CD8-positive, alpha-beta memory T cell (primary cell): ENCODE measurements at regions not wholly inside any gene's neighbourhood (a gene's known extent, or its start where the extent isn't known, plus 50 kb on each side); places are given as distances from the start of the nearest gene placed in this dataset.

Experiments
- CTCF ChIA-PET: fragments of 350-600 bp; sonication (Branson Sonifier 250); formaldehyde crosslinking; loops from one replicate; lab custom pipeline; 2021; ENCODE audit warnings: antibody characterized with exemption; lab: Charles Lee
- POLR2A ChIA-PET: fragments of 350-600 bp; sonication (Branson Sonifier 250); formaldehyde crosslinking; loops from one replicate; lab custom pipeline; 2021; ENCODE audit warnings: antibody characterized with exemption; lab: Charles Lee
- DNase-seq, 5 donors: peaks; one replicate each; pipeline versions ENCODE4 v3.0.0 to v3.0.0-alpha.2; 2020 to 2022; ENCODE audit warnings: mixed read lengths in 1 of 5
- H3K27ac ChIP-seq: one replicate; pipeline ENCODE4 v1.7.0; 2013; ENCODE audit warnings: low read depth, mild to moderate bottlenecking, low read length, moderate library complexity
- H3K27me3 ChIP-seq: 2 replicates; pipeline ENCODE4 v1.7.0; 2013; ENCODE audit warnings: low read length, mild to moderate bottlenecking; ENCODE audit not compliant: insufficient read depth, poor library complexity, severe bottlenecking
- H3K36me3 ChIP-seq: 2 replicates; pipeline ENCODE4 v1.7.0; 2013; ENCODE audit warnings: mild to moderate bottlenecking, low read length, moderate library complexity; ENCODE audit not compliant: insufficient read depth
- H3K4me1 ChIP-seq: 2 replicates; pipeline ENCODE4 v1.7.0; 2013; ENCODE audit warnings: mild to moderate bottlenecking, low read length, moderate library complexity; ENCODE audit not compliant: insufficient read depth
- H3K4me3 ChIP-seq: 2 replicates; pipeline ENCODE4 v1.7.0; 2013; ENCODE audit warnings: mild to moderate bottlenecking, low read length
- H3K9me3 ChIP-seq: 2 replicates; pipeline ENCODE4 v1.7.0; 2013; ENCODE audit warnings: mild to moderate bottlenecking, low read length
- H3K27ac Mint-ChIP-seq, 8 donors: one replicate each; pipeline ENCODE4 v1.8.0; 2020 to 2021; ENCODE audit warnings: mixed read lengths in 8 of 8, mild to moderate bottlenecking in 6 of 8, inconsistent platforms in 3 of 8, moderate library complexity in 3 of 8
- H3K27me3 Mint-ChIP-seq, 2 donors: one replicate each; pipeline ENCODE4 v1.8.0; 2020 to 2021; ENCODE audit warnings: mixed read lengths in 2 of 2, mild to moderate bottlenecking in 1 of 2, moderate library complexity in 1 of 2
- H3K36me3 Mint-ChIP-seq, 3 donors: one replicate each; pipeline ENCODE4 v1.8.0; 2020 to 2021; ENCODE audit warnings: mixed read lengths in 3 of 3, inconsistent platforms in 1 of 3, mild to moderate bottlenecking in 1 of 3
- H3K4me1 Mint-ChIP-seq, 3 donors: one replicate each; pipeline ENCODE4 v1.8.0; 2020 to 2021; ENCODE audit warnings: mixed read lengths in 3 of 3, inconsistent platforms in 1 of 3, mild to moderate bottlenecking in 1 of 3
- H3K4me3 Mint-ChIP-seq, 7 donors: one replicate each; pipeline ENCODE4 v1.8.0; 2020 to 2021; ENCODE audit warnings: mixed read lengths in 7 of 7, mild to moderate bottlenecking in 6 of 7, moderate library complexity in 4 of 7, inconsistent platforms in 2 of 7
- H3K9me3 Mint-ChIP-seq, 5 donors: one replicate each; pipeline ENCODE4 v1.8.0; 2020 to 2022; ENCODE audit warnings: mixed read lengths in 5 of 5, mild to moderate bottlenecking in 3 of 5, moderate library complexity in 2 of 5, inconsistent platforms in 1 of 5

- H3K27me3 ChIP-seq: no peaks in the 10 kb centered on the region
- Mint-ChIP-seq H3K4me1 (no peaks in the 10 kb centered on the region), H3K4me3 (no peak overlapping the region), H3K27me3 (peaks cover 0 to 1% of the 10 kb centered on the region in 2 donors), H3K36me3 (no peaks in the 10 kb centered on the region), H3K27ac (no peak overlapping the region), H3K9me3 (peaks cover 6 to 17% (median 13%) of the 10 kb centered on the region in 5 donors)
- H3K9me3 ChIP-seq: no peaks in the 10 kb centered on the region
- CTCF ChIA-PET: no interaction called here
- no peaks in the 10 kb centered on the region for H3K4me1 ChIP-seq
- no peak overlapping the region for H3K4me3 ChIP-seq
- no peaks in the 10 kb centered on the region for H3K36me3 ChIP-seq
- no peak overlapping the region for H3K27ac ChIP-seq
- DNase-seq: no peak
- POLR2A ChIA-PET: no interaction called here
These were observed 325.5 kb downstream of the ZNF608 start for GRCh38 chr5:124420952-124421351.

- peaks cover 0 to 3% of the 10 kb centered on the region in 2 donors for H3K27me3 Mint-ChIP-seq
- no peak overlapping the region for H3K4me3 Mint-ChIP-seq
- Histone ChIP-seq H3K36me3 (no peaks in the 10 kb centered on the region), H3K9me3 (no peaks in the 10 kb centered on the region), H3K4me1 (no peaks in the 10 kb centered on the region), H3K4me3 (no peak overlapping the region), H3K27me3 (no peaks in the 10 kb centered on the region), H3K27ac (no peak overlapping the region)
- H3K4me1 Mint-ChIP-seq: no peaks in the 10 kb centered on the region
- no peak overlapping the region for H3K27ac Mint-ChIP-seq
- no peak for DNase-seq
- ChIA-PET CTCF (no interaction called here), POLR2A (no interaction called here)
- H3K36me3 Mint-ChIP-seq: no peaks in the 10 kb centered on the region
- H3K9me3 Mint-ChIP-seq: peaks cover 4 to 15% (median 8%) of the 10 kb centered on the region in 5 donors
These were observed 326.9 kb downstream of the ZNF608 start for GRCh38 chr5:124419531-124419930.

GRCh38 chr5:124418390-124418789, 328.0 kb downstream of the ZNF608 start:
- Histone ChIP-seq H3K36me3 (no peaks in the 10 kb centered on the region), H3K27me3 (no peaks in the 10 kb centered on the region), H3K27ac (no peak overlapping the region), H3K4me3 (no peak overlapping the region), H3K4me1 (no peaks in the 10 kb centered on the region), H3K9me3 (no peaks in the 10 kb centered on the region)
- Mint-ChIP-seq H3K9me3 (peaks cover 4 to 12% (median 8%) of the 10 kb centered on the region in 5 donors), H3K27me3 (peaks cover 0 to 3% of the 10 kb centered on the region in 2 donors), H3K36me3 (no peaks in the 10 kb centered on the region), H3K27ac (no peak overlapping the region), H3K4me1 (no peaks in the 10 kb centered on the region), H3K4me3 (no peak overlapping the region)
- POLR2A ChIA-PET: no interaction called here
- CTCF ChIA-PET: no interaction called here
- DNase-seq: no peak

- Histone ChIP-seq H3K4me3 (no peak overlapping the region), H3K27ac (no peak overlapping the region), H3K4me1 (no peaks in the 10 kb centered on the region), H3K9me3 (no peaks in the 10 kb centered on the region), H3K36me3 (no peaks in the 10 kb centered on the region), H3K27me3 (no peaks in the 10 kb centered on the region)
- peaks cover 2 to 14% (median 9%) of the 10 kb centered on the region in 5 donors for H3K9me3 Mint-ChIP-seq
- H3K36me3 Mint-ChIP-seq: no peaks in the 10 kb centered on the region
- no peak overlapping the region for H3K27ac Mint-ChIP-seq
- peaks cover 0 to 3% of the 10 kb centered on the region in 2 donors for H3K27me3 Mint-ChIP-seq
- CTCF ChIA-PET: no interaction called here
- no peaks in the 10 kb centered on the region for H3K4me1 Mint-ChIP-seq
- POLR2A ChIA-PET: no interaction called here
- H3K4me3 Mint-ChIP-seq: no peak overlapping the region
- no peak for DNase-seq
These were observed 329.2 kb downstream of the ZNF608 start for GRCh38 chr5:124417196-124417595.

- ChIA-PET CTCF (no interaction called here), POLR2A (no interaction called here)
- Histone ChIP-seq H3K27ac (no peak overlapping the region), H3K4me1 (no peaks in the 10 kb centered on the region), H3K9me3 (no peaks in the 10 kb centered on the region), H3K4me3 (no peak overlapping the region), H3K27me3 (no peaks in the 10 kb centered on the region), H3K36me3 (no peaks in the 10 kb centered on the region)
- Mint-ChIP-seq H3K27ac (no peak overlapping the region), H3K27me3 (peaks cover 0 to 3% of the 10 kb centered on the region in 2 donors), H3K4me3 (no peak overlapping the region), H3K4me1 (no peaks in the 10 kb centered on the region), H3K9me3 (peaks cover under 1 to 14% (median 7%) of the 10 kb centered on the region in 5 donors), H3K36me3 (no peaks in the 10 kb centered on the region)
- no peak for DNase-seq
These were observed 329.8 kb downstream of the ZNF608 start for GRCh38 chr5:124416627-124417026.

GRCh38 chr5:124414973-124415372, 331.5 kb downstream of the ZNF608 start:
- H3K36me3 Mint-ChIP-seq: no peaks in the 10 kb centered on the region
- no peaks in the 10 kb centered on the region for H3K27me3 ChIP-seq
- H3K4me1 ChIP-seq: no peaks in the 10 kb centered on the region
- H3K4me3 Mint-ChIP-seq: no peak overlapping the region
- peaks cover 0 to 2% of the 10 kb centered on the region in 2 donors for H3K27me3 Mint-ChIP-seq
- H3K4me1 Mint-ChIP-seq: no peaks in the 10 kb centered on the region
- peaks cover 0 to 11% (median 5%) of the 10 kb centered on the region in 5 donors for H3K9me3 Mint-ChIP-seq
- no peaks in the 10 kb centered on the region for H3K36me3 ChIP-seq
- no peak overlapping the region for H3K27ac Mint-ChIP-seq
- no peaks in the 10 kb centered on the region for H3K9me3 ChIP-seq
- no peak overlapping the region for H3K27ac ChIP-seq
- CTCF ChIA-PET: no interaction called here
- no peak for DNase-seq
- POLR2A ChIA-PET: no interaction called here
- no peak overlapping the region for H3K4me3 ChIP-seq

- Mint-ChIP-seq H3K27ac (no peak overlapping the region), H3K4me1 (no peaks in the 10 kb centered on the region), H3K36me3 (no peaks in the 10 kb centered on the region), H3K9me3 (peaks cover 3 to 10% (median 8%) of the 10 kb centered on the region in 5 donors), H3K4me3 (no peak overlapping the region), H3K27me3 (peaks cover 0 to 2% of the 10 kb centered on the region in 2 donors)
- no peaks in the 10 kb centered on the region for H3K4me1 ChIP-seq
- H3K9me3 ChIP-seq: no peaks in the 10 kb centered on the region
- ChIA-PET CTCF (no interaction called here), POLR2A (no interaction called here)
- no peak overlapping the region for H3K27ac ChIP-seq
- H3K27me3 ChIP-seq: no peaks in the 10 kb centered on the region
- no peak overlapping the region for H3K4me3 ChIP-seq
- H3K36me3 ChIP-seq: no peaks in the 10 kb centered on the region
- no peak for DNase-seq
These were observed 335.6 kb downstream of the ZNF608 start for GRCh38 chr5:124410539-124411488.

GRCh38 chr5:124408738-124409453, 337.5 kb downstream of the ZNF608 start:
- no peak overlapping the region for H3K4me3 Mint-ChIP-seq
- no peaks in the 10 kb centered on the region for H3K36me3 Mint-ChIP-seq
- Histone ChIP-seq H3K27ac (no peak overlapping the region), H3K9me3 (no peaks in the 10 kb centered on the region), H3K4me3 (no peak overlapping the region), H3K4me1 (no peaks in the 10 kb centered on the region), H3K27me3 (no peaks in the 10 kb centered on the region), H3K36me3 (no peaks in the 10 kb centered on the region)
- no peak for DNase-seq
- POLR2A ChIA-PET: no interaction called here
- H3K27ac Mint-ChIP-seq: no peak overlapping the region
- CTCF ChIA-PET: no interaction called here
- no peaks in the 10 kb centered on the region for H3K4me1 Mint-ChIP-seq
- no peaks in the 10 kb centered on the region for H3K27me3 Mint-ChIP-seq
- peaks cover 3 to 10% (median 8%) of the 10 kb centered on the region in 5 donors for H3K9me3 Mint-ChIP-seq
